Endodermal cell (in vitro differentiated cells): ENCODE measurements at regions not wholly inside any gene's neighbourhood (a gene's known extent, or its start where the extent isn't known, plus 50 kb on each side); places are given as distances from the start of the nearest gene placed in this dataset.

Experiments used
- DNase-seq: peaks from one replicate; pipeline ENCODE4 v3.0.0-alpha.2; 2017
- H3K27ac ChIP-seq: 2 replicates; pipeline ENCODE4 v1.5.1; 2013; ENCODE audit warnings: mild to moderate bottlenecking, low read depth, low read length, moderate library complexity
- H3K27me3 ChIP-seq: 2 replicates; pipeline ENCODE4 v1.6.1; 2013; ENCODE audit warnings: mild to moderate bottlenecking, low read length, moderate library complexity; ENCODE audit not compliant: insufficient read depth, control insufficient read depth, poor library complexity, severe bottlenecking
- H3K36me3 ChIP-seq: 2 replicates; pipeline ENCODE4 v1.7.0; 2013; ENCODE audit warnings: mild to moderate bottlenecking, low read length, moderate library complexity; ENCODE audit not compliant: control insufficient read depth, insufficient read depth
- H3K4me1 ChIP-seq: one replicate; pipeline ENCODE4 v1.7.0; 2013; ENCODE audit warnings: low read length; ENCODE audit not compliant: control insufficient read depth, insufficient read depth
- H3K4me3 ChIP-seq: 2 replicates; pipeline ENCODE4 v1.5.1; 2013; ENCODE audit warnings: mild to moderate bottlenecking, low read length, moderate library complexity
- H3K9ac ChIP-seq: 2 replicates; pipeline ENCODE4 v1.6.1; 2013; ENCODE audit warnings: mild to moderate bottlenecking, low read length, moderate library complexity; ENCODE audit not compliant: poor library complexity, severe bottlenecking; ENCODE audit errors: extremely low read depth
- H3K9me3 ChIP-seq: 2 replicates; pipeline ENCODE4 v1.6.1; 2013; ENCODE audit warnings: mild to moderate bottlenecking, low read length, moderate library complexity; ENCODE audit not compliant: control insufficient read depth
- H3K27ac Mint-ChIP-seq: 2 replicates; pipeline ENCODE4 v1.8.0; 2020; ENCODE audit warnings: mixed read lengths
- H3K27me3 Mint-ChIP-seq: 2 replicates; pipeline ENCODE4 v1.8.0; 2021; ENCODE audit warnings: mild to moderate bottlenecking, mixed read lengths; ENCODE audit not compliant: insufficient read depth
- H3K36me3 Mint-ChIP-seq: 2 replicates; pipeline ENCODE4 v1.8.0; 2020; ENCODE audit warnings: low read depth, mixed read lengths
- H3K4me1 Mint-ChIP-seq: 2 replicates; pipeline ENCODE4 v1.8.0; 2020; ENCODE audit warnings: mixed read lengths
- H3K4me3 Mint-ChIP-seq: 2 replicates; pipeline ENCODE4 v1.8.0; 2020; ENCODE audit warnings: mild to moderate bottlenecking, moderate library complexity, mixed read lengths
- H3K9me3 Mint-ChIP-seq: 2 replicates; pipeline ENCODE4 v1.8.0; 2020; ENCODE audit warnings: mild to moderate bottlenecking, mixed read lengths
- CTCF ChIP-seq: fragments of 200-600 bp; sonication (generic); conservative IDR thresholded peaks from 2 replicates; pipeline ENCODE4 v1.5.0; 2021; ENCODE audit warnings: antibody characterized with exemption, mild to moderate bottlenecking
- WGBS, 2 experiments: methylation state at CpG; one replicate each; pipeline versions ENCODE4 v1.1.5 to v1.1.7; 2013; ENCODE audit warnings: missing lambda C conversion rate in 2 of 2, mixed read lengths in 1 of 2; ENCODE audit not compliant: insufficient coverage in 1 of 2, insufficient read length in 1 of 2; 5-methylcytosine and 5-hydroxymethylcytosine counted together

DNA sequence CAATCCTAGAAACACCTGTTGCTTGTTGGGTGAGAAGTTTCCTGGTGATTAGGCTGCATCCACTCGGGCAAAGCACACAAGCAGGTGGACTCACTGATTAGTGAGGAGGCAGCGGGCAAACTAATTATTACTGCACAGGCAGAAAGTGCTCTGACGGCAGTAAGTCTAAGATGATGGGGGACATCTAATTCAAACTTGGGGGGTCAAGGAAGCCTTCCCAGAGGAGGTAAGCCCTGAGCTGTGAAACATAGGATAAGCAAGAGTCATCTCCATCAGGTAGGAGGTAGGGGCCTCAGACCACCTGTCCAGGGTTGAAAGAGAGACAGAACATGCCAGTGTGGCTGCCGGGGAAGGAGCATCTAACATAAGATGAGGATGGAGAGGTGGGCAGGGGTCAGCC, 1578.4 kb upstream of the TMEM132C start:
- Histone ChIP-seq H3K4me3 (no peak overlapping the region), H3K27me3 (no peaks in the 10 kb centered on the region), H3K9ac (no peak overlapping the region), H3K27ac (no peak overlapping the region), H3K36me3 (no peaks in the 10 kb centered on the region), H3K9me3 (peaks cover 23% of the 10 kb centered on the region), H3K4me1 (no peaks in the 10 kb centered on the region)
- 93 to 100% methylated on average over 2 to 4 of the region's 4 CpGs for WGBS, 2 experiments
- Mint-ChIP-seq H3K27ac (no peak overlapping the region), H3K27me3 (peaks cover 5% of the 10 kb centered on the region), H3K9me3 (peaks cover 16% of the 10 kb centered on the region), H3K4me1 (no peaks in the 10 kb centered on the region), H3K36me3 (no peaks in the 10 kb centered on the region), H3K4me3 (no peak overlapping the region)
- no peak for DNase-seq
- no peak for TF ChIP-seq CTCF

GRCh38 chr12:126700096-126700495, 1566.9 kb upstream of the TMEM132C start:
- no peaks in the 10 kb centered on the region for H3K4me1 Mint-ChIP-seq
- Histone ChIP-seq H3K4me3 (no peak overlapping the region), H3K9ac (no peak overlapping the region), H3K36me3 (no peaks in the 10 kb centered on the region), H3K9me3 (peaks cover 32% of the 10 kb centered on the region), H3K27ac (no peak overlapping the region), H3K4me1 (no peaks in the 10 kb centered on the region), H3K27me3 (no peaks in the 10 kb centered on the region)
- peaks cover 2% of the 10 kb centered on the region for H3K9me3 Mint-ChIP-seq
- peaks cover 4% of the 10 kb centered on the region for H3K27me3 Mint-ChIP-seq
- no peak overlapping the region for H3K27ac Mint-ChIP-seq
- TF ChIP-seq CTCF = no peak
- no peak overlapping the region for H3K4me3 Mint-ChIP-seq
- H3K36me3 Mint-ChIP-seq = no peaks in the 10 kb centered on the region
- no peak for DNase-seq
- WGBS, 2 experiments = 88 to 93% methylated on average over 3 of the region's 3 CpGs

- Mint-ChIP-seq H3K27ac (no peak overlapping the region), H3K9me3 (no peaks in the 10 kb centered on the region), H3K4me1 (no peaks in the 10 kb centered on the region), H3K27me3 (no peaks in the 10 kb centered on the region), H3K36me3 (no peaks in the 10 kb centered on the region), H3K4me3 (no peak overlapping the region)
- Histone ChIP-seq H3K9me3 (peaks cover 21% of the 10 kb centered on the region), H3K9ac (no peak overlapping the region), H3K27me3 (no peaks in the 10 kb centered on the region), H3K36me3 (no peaks in the 10 kb centered on the region), H3K4me3 (no peak overlapping the region), H3K27ac (no peak overlapping the region), H3K4me1 (no peaks in the 10 kb centered on the region)
- DNase-seq = peak; percentile 62
- 68 to 93% methylated on average over 2 to 4 of the region's 4 CpGs for WGBS, 2 experiments
- peak; percentile 77 for TF ChIP-seq CTCF
Measured at GRCh38 chr12:126704609-126705008, 1562.4 kb upstream of the TMEM132C start.
